Activated naive CD4-positive, alpha-beta T cell treated with anti-CD3 and anti-CD28 coated beads, Interleukin-2, amount 50 U/mL, for 72 hours (primary cell): ENCODE measurements at regions not wholly inside any gene's neighbourhood (a gene's known extent, or its start where the extent isn't known, plus 50 kb on each side); places are given as distances from the start of the nearest gene placed in this dataset.

ENCODE experiments used
- ATAC-seq, 2 donors: fragments of 150-1000 bp; cut with Tn5 transposase; 2 replicates each; pipeline ENCODE4 v1.10.0; 2021; ENCODE audit warnings: mild to moderate bottlenecking in 2 of 2, moderate library complexity in 2 of 2
- DNase-seq, 2 donors: peaks; one replicate each; pipeline ENCODE4 v3.0.0; 2021 to 2022; ENCODE audit warnings: low spot score in 2 of 2
- H3K27ac Mint-ChIP-seq, 2 donors: one replicate each; pipeline ENCODE4 v1.8.0; 2022; ENCODE audit warnings: mild to moderate bottlenecking in 2 of 2, mixed read lengths in 2 of 2
- H3K36me3 Mint-ChIP-seq, 2 donors: one replicate each; pipeline ENCODE4 v1.8.0; 2022; ENCODE audit warnings: mixed read lengths in 2 of 2
- H3K9me3 Mint-ChIP-seq, 2 donors: one replicate each; pipeline ENCODE4 v1.8.0; 2022; ENCODE audit warnings: mixed read lengths in 2 of 2

DNA sequence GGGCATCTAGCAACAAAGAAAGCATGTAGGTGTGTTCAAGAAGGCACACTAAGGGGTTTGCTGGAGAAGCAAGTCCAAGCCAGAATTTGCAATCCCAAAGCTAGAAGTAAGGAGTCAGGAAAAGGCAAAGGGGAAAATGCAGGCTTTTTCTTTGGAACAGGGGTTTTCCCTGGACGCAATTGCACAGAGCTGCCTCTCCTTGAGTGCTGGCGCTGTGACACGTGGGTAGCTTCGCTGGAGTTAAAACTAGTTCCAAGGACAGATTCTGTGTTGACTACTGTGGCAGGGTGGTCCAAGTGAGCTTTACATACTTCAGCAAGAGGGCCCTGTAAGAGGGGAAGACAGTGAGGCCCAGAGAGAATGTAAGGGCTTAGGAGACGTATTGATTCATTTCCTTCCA is 277.1 kb downstream of the ADGRA3 start:
- H3K36me3 Mint-ChIP-seq: no peaks in the 10 kb centered on the region
- H3K9me3 Mint-ChIP-seq: peaks cover 0 to 5% of the 10 kb centered on the region in 2 donors
- H3K27ac Mint-ChIP-seq: no peak overlapping the region
- DNase-seq: no peak
- no peak for ATAC-seq

DNA sequence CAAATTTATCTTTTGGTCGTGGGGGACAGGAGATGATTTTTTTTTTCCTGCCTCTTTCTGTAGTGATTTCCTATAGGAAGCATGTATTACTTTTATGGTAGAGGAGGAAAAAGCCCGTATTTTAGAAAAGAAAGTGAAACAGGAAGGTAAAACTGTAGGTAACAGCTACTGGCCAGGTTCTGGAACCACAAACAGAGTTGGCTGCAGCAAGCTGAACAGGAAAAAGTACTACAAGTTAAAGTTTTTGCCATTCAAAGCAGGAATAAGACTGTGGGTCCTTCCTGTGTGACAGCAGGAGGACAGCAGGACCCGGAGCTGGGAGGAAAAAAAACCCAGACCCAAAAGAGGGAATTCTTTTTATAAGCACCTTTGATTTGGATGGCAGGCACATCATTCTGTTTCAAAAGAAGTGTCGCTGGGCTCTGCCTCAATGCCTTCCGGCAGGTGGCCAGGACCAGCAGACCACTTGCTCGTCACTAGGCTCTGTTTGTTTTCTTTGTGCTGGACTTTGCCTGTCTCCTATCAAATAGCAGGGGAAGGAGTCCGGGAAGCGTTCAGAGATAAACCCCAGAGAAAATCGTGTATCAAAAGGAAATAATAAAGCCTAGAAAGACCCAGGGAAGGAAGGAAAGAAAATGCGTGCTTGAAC is 277.9 kb downstream of the ADGRA3 start:
- H3K27ac Mint-ChIP-seq: no peak overlapping the region
- ATAC-seq (no peak), DNase-seq (no peak)
- no peaks in the 10 kb centered on the region for H3K36me3 Mint-ChIP-seq
- H3K9me3 Mint-ChIP-seq: peaks cover 0 to 5% of the 10 kb centered on the region in 2 donors

- ATAC-seq (peak; percentile 70 to 81), DNase-seq (peak; percentile 57 to 60)
- no peak overlapping the region for H3K27ac Mint-ChIP-seq
- peaks cover 0 to 5% of the 10 kb centered on the region in 2 donors for H3K9me3 Mint-ChIP-seq
- H3K36me3 Mint-ChIP-seq: no peaks in the 10 kb centered on the region
These were observed 278.6 kb downstream of the ADGRA3 start for GRCh38 chr4:22237155-22237751.

DNA sequence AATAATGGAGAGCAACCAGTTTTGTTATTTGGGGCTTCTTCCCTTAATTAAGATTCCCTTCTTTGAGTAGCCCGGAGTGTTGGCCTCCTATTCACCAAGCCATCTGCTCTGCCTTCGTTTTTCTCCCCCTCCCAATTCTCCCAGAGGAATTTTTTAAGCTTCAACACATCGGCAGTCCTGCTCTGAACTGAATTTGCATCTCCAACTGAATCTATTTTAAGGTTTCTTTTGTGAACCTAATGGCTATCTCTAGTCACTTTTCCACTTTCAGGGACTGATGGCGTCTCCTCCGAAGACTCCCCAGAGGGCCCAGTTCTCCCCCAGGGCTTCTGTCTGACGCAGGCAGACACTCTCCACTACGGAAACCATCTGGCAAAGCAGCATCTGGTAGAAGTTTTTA is 280.2 kb downstream of the ADGRA3 start:
- ATAC-seq (no peak), DNase-seq (no peak)
- peaks cover 0 to 5% of the 10 kb centered on the region in 2 donors for H3K9me3 Mint-ChIP-seq
- no peak overlapping the region for H3K27ac Mint-ChIP-seq
- H3K36me3 Mint-ChIP-seq: no peaks in the 10 kb centered on the region

DNA sequence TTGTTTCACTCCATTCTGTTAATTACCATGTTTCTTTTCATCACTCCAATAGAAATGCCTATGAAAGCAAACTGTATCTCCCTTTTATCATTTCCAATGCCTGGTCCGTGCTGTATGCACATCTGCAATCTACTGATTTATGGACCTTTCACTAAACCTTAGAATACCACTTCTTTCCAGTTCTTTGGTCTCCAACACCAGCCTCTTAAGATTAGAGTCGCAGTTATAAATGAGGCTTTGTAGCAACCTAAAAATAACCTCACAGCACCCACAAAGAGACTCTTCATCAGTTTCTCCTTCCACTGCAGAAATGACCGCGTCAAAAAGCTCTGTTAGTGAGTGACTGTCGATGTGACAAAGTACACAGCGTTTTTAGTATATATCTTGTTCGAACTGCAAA is 282.6 kb downstream of the ADGRA3 start:
- Mint-ChIP-seq H3K36me3 (no peaks in the 10 kb centered on the region), H3K27ac (no peak overlapping the region), H3K9me3 (no peaks in the 10 kb centered on the region)
- DNase-seq (no peak), ATAC-seq (no peak)

- ATAC-seq (no peak), DNase-seq (no peak)
- H3K27ac Mint-ChIP-seq: no peak overlapping the region
- peaks cover 0 to 4% of the 10 kb centered on the region in 2 donors for H3K9me3 Mint-ChIP-seq
- H3K36me3 Mint-ChIP-seq: no peaks in the 10 kb centered on the region
These were observed 272.4 kb upstream of the KCNIP4 start for GRCh38 chr4:22220965-22221364.

- DNase-seq: no peak
- Mint-ChIP-seq H3K27ac (no peak overlapping the region), H3K9me3 (no peaks in the 10 kb centered on the region), H3K36me3 (no peaks in the 10 kb centered on the region)
- no peak for ATAC-seq
These were observed 268.9 kb upstream of the KCNIP4 start for GRCh38 chr4:22217480-22217879.

- H3K9me3 Mint-ChIP-seq: no peaks in the 10 kb centered on the region
- ATAC-seq (no peak), DNase-seq (no peak)
- H3K27ac Mint-ChIP-seq: no peak overlapping the region
- H3K36me3 Mint-ChIP-seq: no peaks in the 10 kb centered on the region
These were observed 267.7 kb upstream of the KCNIP4 start for GRCh38 chr4:22216278-22216677.

DNA sequence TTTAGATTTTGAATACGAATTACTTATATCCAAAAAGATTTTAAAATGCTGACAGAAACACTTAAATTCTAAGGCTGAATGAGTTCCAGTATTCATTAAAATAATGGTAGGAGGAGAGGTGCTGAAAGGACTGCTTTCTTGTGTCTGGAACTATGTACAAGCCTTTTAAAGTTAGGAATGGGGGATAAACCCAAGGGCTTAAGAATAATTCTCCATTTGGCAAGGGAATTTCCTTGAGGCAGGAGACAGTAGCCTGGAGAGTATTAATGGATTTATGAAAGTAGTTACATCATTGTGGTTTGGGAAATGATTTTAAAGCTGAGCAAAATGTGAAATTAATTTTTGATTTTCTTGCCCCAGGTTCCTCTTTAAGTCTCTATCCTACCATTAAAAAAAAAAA is 266.5 kb upstream of the KCNIP4 start:
- ATAC-seq (no peak), DNase-seq (no peak)
- Mint-ChIP-seq H3K9me3 (no peaks in the 10 kb centered on the region), H3K36me3 (no peaks in the 10 kb centered on the region), H3K27ac (no peak overlapping the region)

DNA sequence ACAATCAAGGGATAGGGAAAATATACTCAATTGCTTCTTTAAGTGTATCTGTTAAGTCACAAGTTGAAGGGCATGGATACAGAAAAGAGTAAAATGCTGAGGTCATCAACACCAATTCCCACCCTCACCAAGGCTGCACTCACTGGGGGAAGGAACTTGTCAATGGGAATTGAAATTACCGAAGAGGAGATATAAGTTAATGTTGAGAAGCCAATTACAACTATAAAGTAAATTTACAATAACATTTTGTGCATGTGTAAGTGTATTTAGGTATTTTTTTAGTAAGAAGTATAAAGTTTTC is 255.1 kb upstream of the KCNIP4 start:
- Mint-ChIP-seq H3K27ac (no peak overlapping the region), H3K36me3 (no peaks in the 10 kb centered on the region), H3K9me3 (peaks cover 0 to 3% of the 10 kb centered on the region in 2 donors)
- ATAC-seq (no peak), DNase-seq (no peak)

DNA sequence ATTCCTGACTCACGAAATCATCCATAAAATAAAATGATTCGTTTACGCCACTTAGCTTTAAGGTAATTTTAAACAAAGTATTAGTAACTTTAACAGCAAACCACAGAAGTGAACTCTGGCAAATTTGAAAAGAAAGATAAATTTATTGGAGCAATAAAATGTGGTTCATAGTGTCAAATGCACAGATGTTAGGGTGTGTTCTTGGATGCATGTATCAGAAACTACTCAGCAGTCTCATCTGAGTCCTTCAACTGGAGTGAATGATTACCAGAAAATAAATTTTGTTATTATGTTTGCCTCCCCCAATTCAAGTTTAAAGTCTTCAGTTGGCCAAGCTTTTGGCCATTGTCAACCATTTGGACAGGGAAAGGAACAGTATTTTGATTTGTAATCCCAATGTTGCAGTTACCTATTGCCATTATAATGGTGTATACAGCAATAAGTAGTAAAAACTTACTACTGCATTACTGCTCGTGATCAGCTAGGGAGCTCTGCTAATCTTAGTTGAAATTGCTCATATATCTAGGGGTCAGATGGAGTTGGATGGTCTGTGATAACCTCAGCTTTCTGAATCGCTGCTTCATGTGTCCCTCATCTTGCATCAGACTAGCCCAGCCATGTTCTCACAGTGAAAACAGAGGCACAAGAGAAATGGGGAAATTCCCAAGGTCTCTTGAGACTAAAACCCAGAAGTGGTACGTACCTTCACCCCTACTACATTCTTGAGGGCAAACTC is 254.6 kb upstream of the KCNIP4 start:
- Mint-ChIP-seq H3K9me3 (peaks cover 0 to 3% of the 10 kb centered on the region in 2 donors), H3K27ac (no peak overlapping the region), H3K36me3 (no peaks in the 10 kb centered on the region)
- no peak for ATAC-seq
- DNase-seq: no peak

- DNase-seq (no peak), ATAC-seq (no peak)
- H3K9me3 Mint-ChIP-seq: peaks cover 0 to 3% of the 10 kb centered on the region in 2 donors
- H3K36me3 Mint-ChIP-seq: no peaks in the 10 kb centered on the region
- no peak overlapping the region for H3K27ac Mint-ChIP-seq
These were observed 253.8 kb upstream of the KCNIP4 start for GRCh38 chr4:22202246-22202974.

- ATAC-seq (no peak), DNase-seq (no peak)
- H3K36me3 Mint-ChIP-seq: no peaks in the 10 kb centered on the region
- H3K27ac Mint-ChIP-seq: no peak overlapping the region
- peaks cover 0 to 3% of the 10 kb centered on the region in 2 donors for H3K9me3 Mint-ChIP-seq
These were observed 252.7 kb upstream of the KCNIP4 start for GRCh38 chr4:22201256-22201655.

DNA sequence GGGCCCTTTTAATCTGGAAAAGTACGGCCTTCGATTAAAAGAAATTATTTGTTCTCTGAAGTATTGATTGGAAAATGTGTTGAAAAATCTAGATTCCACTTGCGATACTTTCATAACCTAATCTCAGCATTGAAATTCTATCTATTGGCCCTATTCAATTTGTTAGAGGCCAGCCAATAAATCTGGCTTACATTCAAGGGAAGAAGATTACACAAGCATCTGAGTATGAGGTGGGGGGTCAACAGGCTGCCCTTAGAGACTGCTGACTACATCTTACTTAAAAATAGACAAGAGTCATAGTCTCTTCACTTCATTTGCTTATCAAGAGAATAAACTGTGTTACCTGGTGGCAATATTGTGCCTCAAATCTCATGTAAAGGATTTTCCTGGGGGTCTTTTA is 248.0 kb upstream of the KCNIP4 start:
- ATAC-seq: no peak
- DNase-seq: no peak
- Mint-ChIP-seq H3K36me3 (no peaks in the 10 kb centered on the region), H3K27ac (no peak overlapping the region), H3K9me3 (peaks cover 4 to 9% of the 10 kb centered on the region in 2 donors)

- ATAC-seq (no peak), DNase-seq (no peak)
- Mint-ChIP-seq H3K9me3 (peaks cover 4 to 9% of the 10 kb centered on the region in 2 donors), H3K27ac (no peak overlapping the region), H3K36me3 (no peaks in the 10 kb centered on the region)
These were observed 243.5 kb upstream of the KCNIP4 start for GRCh38 chr4:22192084-22192511.

- H3K27ac Mint-ChIP-seq: no peak overlapping the region
- no peak for ATAC-seq
- H3K9me3 Mint-ChIP-seq: peaks cover 4 to 9% of the 10 kb centered on the region in 2 donors
- no peak for DNase-seq
- H3K36me3 Mint-ChIP-seq: no peaks in the 10 kb centered on the region
These were observed 243.0 kb upstream of the KCNIP4 start for GRCh38 chr4:22191565-22191964.

GRCh38 chr4:22190855-22191254 is 242.3 kb upstream of the KCNIP4 start:
- ATAC-seq (no peak), DNase-seq (no peak)
- Mint-ChIP-seq H3K27ac (no peak overlapping the region), H3K36me3 (no peaks in the 10 kb centered on the region), H3K9me3 (peaks cover 4 to 9% of the 10 kb centered on the region in 2 donors)
